Heart left ventricle (tissue), 16 donors: ENCODE measurements at regions not wholly inside any gene's neighbourhood (a gene's known extent, or its start where the extent isn't known, plus 50 kb on each side); places are given as distances from the start of the nearest gene placed in this dataset.

ENCODE experiments used
- ATAC-seq, 4 donors: fragments of 200-7000 bp; cut with Tn5 transposase; one replicate each; pipeline ENCODE4 v1.9.1; 2020 to 2022; ENCODE audit warnings: moderate library complexity in 4 of 4, mild to moderate bottlenecking in 3 of 4, moderate number of reproducible peaks in 1 of 4
- DNase-seq, 5 donors: peaks; one replicate each; pipeline ENCODE4 v3.0.0-alpha.2; 2020
- H3K27ac ChIP-seq, 12 donors: fragments of 200-600 bp; sonication (generic) in 4 of 12; one replicate each; pipeline versions ENCODE4 v1.5.0 to v1.8.0; 2016 to 2022; ENCODE audit warnings: mild to moderate bottlenecking in 2 of 12
- H3K27me3 ChIP-seq, 9 donors: fragments of 200-600 bp; sonication (generic) in 2 of 9; one replicate each; pipeline versions ENCODE4 v1.5.1 to v1.8.0; 2016 to 2022; ENCODE audit warnings: mild to moderate bottlenecking in 3 of 9
- H3K36me3 ChIP-seq, 9 donors: fragments of 200-600 bp; sonication (generic) in 2 of 9; one replicate each; pipeline versions ENCODE4 v1.5.0 to v1.8.0; 2018 to 2022; ENCODE audit warnings: mild to moderate bottlenecking in 2 of 9
- H3K4me1 ChIP-seq, 12 donors: fragments of 200-600 bp; sonication (generic) in 4 of 12; one replicate each; pipeline versions ENCODE4 v1.5.0 to v1.8.0; 2016 to 2022; ENCODE audit warnings: mild to moderate bottlenecking in 3 of 12
- H3K4me3 ChIP-seq, 12 donors: fragments of 200-600 bp; sonication (generic) in 4 of 12; one replicate each; pipeline versions ENCODE4 v1.5.0 to v1.8.0; 2017 to 2022; ENCODE audit warnings: mild to moderate bottlenecking in 9 of 12, moderate library complexity in 4 of 12
- H3K9me3 ChIP-seq, 12 donors: fragments of 200-600 bp; sonication (generic) in 4 of 12; one replicate each; pipeline versions ENCODE4 v1.5.0 to v1.8.0; 2016 to 2022; ENCODE audit warnings: mild to moderate bottlenecking in 1 of 12
- POLR2A ChIP-seq, 2 donors: fragments of 450-650 bp; IDR thresholded peaks; one replicate each; pipeline ENCODE4 v1.6.1; 2017; ENCODE audit warnings: antibody characterized with exemption in 2 of 2, mild to moderate bottlenecking in 2 of 2, moderate library complexity in 2 of 2
- WGBS, 4 donors: extraction: QIAGEN DNeasy Blood & Tissue Kit in 2 of 4; methylation state at CpG; one replicate each; pipeline versions ENCODE4 v1.1.5 to v1.1.7; 2013 to 2018; 5-methylcytosine and 5-hydroxymethylcytosine counted together
- intact Hi-C, 10 donors: fragments of 100-400 bp; cut with DNase I; formaldehyde crosslinking; loops; one replicate each; pipeline versions ENCODE4 v1.11.1 to v1.14.2; 2022
- TF ChIP-seq, protein P1 (sequence below), 12 donors: fragments of 200-600 bp; sonication (generic) in 4 of 12; IDR thresholded peaks; one replicate each; pipeline versions ENCODE4 v1.5.0 to v1.8.0; 2018 to 2022; ENCODE audit warnings: antibody characterized with exemption in 12 of 12, mild to moderate bottlenecking in 5 of 12
- donor health status: ischemic (EF 13 %, LVEDD 7.1; RV severe dilation, severe dysfunction).
- donor health status: healthy with polysubstance abuse.
- donor health status: DM: no; HTN: yes; CAD: no.
- donor health status: DM: no; HTN: no; CAD: no.
- donor health status: ischemic (EF 25% LVEDD 6.9; RV normal size, moderate dysfunction).
- donor health status: ischemic (EF 25% LVEDD 5.7; RV mildly dilated, moderate dysfunction).
- donor health status: healthy.
- donor health status: DM: yes; HTN: yes; CAD: no.
- donor health status: ischemic (EF 35%, LVEDD 5.7; RV mildly dilated, moderate dysfunction).
- donor health status: nonischemic (EF 11% LVEDD 7.7; RV severe dilation, severe dysfunction).
- donor health status: DM: yes; HTN: yes; CAD: no.
- donor health status: PGD.
- donor health status: ischemic (EF 29% LVEDD 5.4; RV normal size, mild dysfunction).
- donor health status: nonischemic (EF 23%, LVEDD 6.1; RV moderate dilation, normal function).

DNA sequence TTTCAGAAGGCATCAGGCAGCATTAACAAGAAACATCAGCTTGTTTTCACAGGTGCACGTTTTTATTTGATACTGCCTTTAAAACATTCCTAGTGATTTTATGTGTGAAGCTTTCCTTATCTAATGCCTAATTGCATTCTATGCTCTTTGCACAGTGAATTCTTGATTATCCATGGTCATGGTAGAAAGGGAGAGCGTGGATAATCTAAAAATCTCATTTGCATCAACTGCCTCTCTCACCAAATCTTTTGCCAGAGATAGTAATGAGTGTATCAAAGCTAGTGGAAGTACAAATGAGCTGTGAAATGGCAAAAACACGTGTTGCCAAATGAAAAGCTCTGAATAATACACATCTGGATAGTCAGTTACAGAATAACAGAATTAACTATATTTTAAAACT lies 170.5 kb downstream of the NAA11 start:
- WGBS, 4 donors = 57 to 75% (median 66%) methylated on average over 3 of the region's 3 CpGs
- intact Hi-C loops = no loop called here
- H3K27ac ChIP-seq = no peak overlapping the region

DNA sequence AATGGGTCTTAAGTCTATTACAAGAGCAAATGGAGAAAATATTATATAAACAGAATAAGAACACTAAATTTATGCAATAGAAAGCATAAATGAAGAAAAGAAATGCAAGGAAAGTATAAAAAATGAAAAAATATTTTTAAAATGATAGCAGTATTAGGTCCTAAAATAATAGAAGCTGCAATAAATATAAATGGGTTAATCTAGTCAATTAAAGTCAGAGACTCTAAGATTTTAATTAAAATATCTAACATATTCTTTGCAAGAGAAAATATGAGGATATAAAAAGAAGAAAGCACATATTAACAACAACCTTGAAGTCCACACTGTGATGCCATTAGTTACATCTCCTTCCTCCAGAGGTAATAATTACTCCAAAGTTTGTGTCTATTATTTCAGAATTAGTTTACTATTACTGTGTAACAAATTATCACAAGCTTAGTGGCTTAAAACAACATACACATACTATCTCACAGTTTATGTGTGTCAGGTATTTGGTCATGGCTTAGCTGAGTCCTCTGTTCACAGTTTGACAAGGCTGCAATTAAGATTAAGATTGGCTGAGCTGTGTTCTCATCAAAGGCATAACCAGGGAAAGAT lies 174.9 kb downstream of the NAA11 start:
- Histone ChIP-seq H3K9me3 (peaks cover 0 to 28% (median 11%) of the 10 kb centered on the region in 12 donors), H3K27me3 (no peaks in the 10 kb centered on the region), H3K4me1 (no peaks in the 10 kb centered on the region), H3K36me3 (no peaks in the 10 kb centered on the region), H3K4me3 (no peak overlapping the region), H3K27ac (no peak overlapping the region)
- no peak for TF ChIP-seq POLR2A (IDR thresholded peaks at IDR 0.05)
- TF ChIP-seq, protein P1, sequence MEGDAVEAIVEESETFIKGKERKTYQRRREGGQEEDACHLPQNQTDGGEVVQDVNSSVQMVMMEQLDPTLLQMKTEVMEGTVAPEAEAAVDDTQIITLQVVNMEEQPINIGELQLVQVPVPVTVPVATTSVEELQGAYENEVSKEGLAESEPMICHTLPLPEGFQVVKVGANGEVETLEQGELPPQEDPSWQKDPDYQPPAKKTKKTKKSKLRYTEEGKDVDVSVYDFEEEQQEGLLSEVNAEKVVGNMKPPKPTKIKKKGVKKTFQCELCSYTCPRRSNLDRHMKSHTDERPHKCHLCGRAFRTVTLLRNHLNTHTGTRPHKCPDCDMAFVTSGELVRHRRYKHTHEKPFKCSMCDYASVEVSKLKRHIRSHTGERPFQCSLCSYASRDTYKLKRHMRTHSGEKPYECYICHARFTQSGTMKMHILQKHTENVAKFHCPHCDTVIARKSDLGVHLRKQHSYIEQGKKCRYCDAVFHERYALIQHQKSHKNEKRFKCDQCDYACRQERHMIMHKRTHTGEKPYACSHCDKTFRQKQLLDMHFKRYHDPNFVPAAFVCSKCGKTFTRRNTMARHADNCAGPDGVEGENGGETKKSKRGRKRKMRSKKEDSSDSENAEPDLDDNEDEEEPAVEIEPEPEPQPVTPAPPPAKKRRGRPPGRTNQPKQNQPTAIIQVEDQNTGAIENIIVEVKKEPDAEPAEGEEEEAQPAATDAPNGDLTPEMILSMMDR (IDR thresholded peaks at IDR 0.05) = no peak
- intact Hi-C loops = no loop called here
- ATAC-seq (no peak), DNase-seq (no peak)

More for the DNA sequence above, 170.5 kb downstream of the NAA11 start:
- H3K9me3 ChIP-seq = peaks cover 0 to 18% (median 9%) of the 10 kb centered on the region in 12 donors
- H3K36me3 ChIP-seq = no peaks in the 10 kb centered on the region
- no peaks in the 10 kb centered on the region for H3K4me1 ChIP-seq
- TF ChIP-seq POLR2A (IDR thresholded peaks at IDR 0.05) = no peak
- TF ChIP-seq, protein P1 (IDR thresholded peaks at IDR 0.05) = no peak
- no peak for DNase-seq
- ATAC-seq = no peak
- no peaks in the 10 kb centered on the region for H3K27me3 ChIP-seq
- no peak overlapping the region for H3K4me3 ChIP-seq

DNA sequence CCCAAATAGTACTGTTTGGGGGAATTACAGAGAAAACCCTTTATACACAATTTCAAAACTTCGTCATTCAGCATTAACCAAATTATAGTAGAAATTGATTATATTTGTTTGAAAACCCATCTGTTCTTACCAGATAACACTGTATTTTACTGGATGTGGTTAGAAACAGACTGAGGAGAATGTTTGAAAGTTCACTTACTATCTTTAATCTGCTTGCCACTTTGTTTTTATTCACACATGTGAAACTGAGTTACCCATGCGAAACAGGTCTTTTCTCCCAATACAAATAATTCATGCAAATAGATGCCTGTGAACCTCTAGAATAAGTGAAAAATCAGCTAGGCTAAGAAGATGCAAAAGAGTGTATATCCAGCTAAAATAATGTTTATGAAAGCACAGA lies 177.5 kb downstream of the NAA11 start:
- no peak for TF ChIP-seq POLR2A (IDR thresholded peaks at IDR 0.05)
- TF ChIP-seq, protein P1 (IDR thresholded peaks at IDR 0.05) = no peak
- intact Hi-C loops = no loop called here
- Histone ChIP-seq H3K27me3 (no peaks in the 10 kb centered on the region), H3K36me3 (no peaks in the 10 kb centered on the region), H3K9me3 (peaks cover 0 to 43% (median 19%) of the 10 kb centered on the region in 12 donors), H3K4me1 (no peaks in the 10 kb centered on the region), H3K4me3 (no peak overlapping the region), H3K27ac (no peak overlapping the region)
- DNase-seq (no peak), ATAC-seq (no peak)
- WGBS, 4 donors = 85 to 96% (median 94%) methylated on average over 2 of the region's 2 CpGs

DNA sequence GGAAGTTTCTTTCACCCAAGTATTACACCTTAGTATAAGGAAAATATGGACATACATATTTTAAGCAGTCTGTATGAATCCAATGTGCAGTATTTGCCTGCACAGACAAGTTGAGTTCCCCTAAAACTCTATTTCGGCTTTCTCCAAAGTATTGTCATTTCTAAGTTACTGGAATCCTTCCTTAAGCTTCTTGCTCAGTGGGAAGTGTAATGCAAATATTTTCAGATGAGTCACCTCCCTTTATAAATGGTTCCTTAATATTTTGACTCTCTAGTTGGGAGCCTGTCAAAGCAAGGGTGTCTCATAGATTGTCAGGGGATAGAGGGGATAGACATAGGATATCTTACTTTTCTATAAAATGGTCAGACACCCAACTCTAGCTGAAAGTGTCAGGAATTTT lies 178.6 kb downstream of the NAA11 start:
- TF ChIP-seq, protein P1 (IDR thresholded peaks at IDR 0.05) = no peak
- no peak for TF ChIP-seq POLR2A (IDR thresholded peaks at IDR 0.05)
- intact Hi-C loops = no loop called here
- H3K27ac ChIP-seq = no peak overlapping the region
- peaks cover 0 to 48% (median 22%) of the 10 kb centered on the region in 12 donors for H3K9me3 ChIP-seq
- DNase-seq (no peak), ATAC-seq (no peak)
- no peaks in the 10 kb centered on the region for H3K27me3 ChIP-seq
- no peaks in the 10 kb centered on the region for H3K36me3 ChIP-seq
- no peak overlapping the region for H3K4me3 ChIP-seq
- 81 to 92% (median 84%) methylated on average over 1 of the region's 1 CpG for WGBS, 4 donors
- H3K4me1 ChIP-seq = no peaks in the 10 kb centered on the region
